K562 (cell line): ENCODE measurements at regions not wholly inside any gene's neighbourhood (a gene's known extent, or its start where the extent isn't known, plus 50 kb on each side); places are given as distances from the start of the nearest gene placed in this dataset.

Experiments
- ASH1L ChIP-seq: fragments of 450-650 bp; IDR thresholded peaks from 2 replicates; pipeline ENCODE4 v1.6.1; 2018; ENCODE audit warnings: borderline replicate concordance, mild to moderate bottlenecking, low read depth; ENCODE audit not compliant: partially characterized antibody
- ATF3 ChIP-seq, 2 experiments: fragments of 450-650 bp in 1 of 2; sonication (generic) in 1 of 2; formaldehyde crosslinking in 1 of 2; IDR thresholded peaks in 1 of 2; conservative IDR thresholded peaks in 1 of 2; 2 replicates each; pipeline versions ENCODE4 v1.6.1 to v1.8.1; 2016 to 2023; ENCODE audit warnings: mild to moderate bottlenecking in 2 of 2, moderate library complexity in 2 of 2, inconsistent platforms in 1 of 2, missing genetic modification reagents in 1 of 2
- BRD9 ChIP-seq: fragments of 450-650 bp; IDR thresholded peaks from 2 replicates; pipeline ENCODE4 v1.6.1; 2018; ENCODE audit warnings: low read depth; ENCODE audit not compliant: partially characterized antibody
- CBX1 ChIP-seq: sonication (generic); IDR thresholded peaks from 2 replicates; pipeline ENCODE4 v1.6.1; 2016; ENCODE audit warnings: antibody characterized with exemption, low read depth, mild to moderate bottlenecking
- CBX3 ChIP-seq, 2 experiments: IDR thresholded peaks; 1 replicate in 1 of 2; 2 replicates in 1 of 2; pipeline ENCODE4 v1.6.1; 2012; ENCODE audit warnings: inconsistent platforms in 2 of 2, low read length in 2 of 2, borderline replicate concordance in 1 of 2, control low read depth in 1 of 2
- CSDE1 ChIP-seq, 2 experiments: fragments of 450-650 bp; IDR thresholded peaks; 2 replicates each; pipeline ENCODE4 v1.6.1; 2016; ENCODE audit warnings: mild to moderate bottlenecking in 1 of 2
- DPF2 ChIP-seq: fragments of 450-650 bp; IDR thresholded peaks from 2 replicates; pipeline ENCODE4 v1.6.1; 2016
- FOS ChIP-seq: IDR thresholded peaks from 3 replicates; pipeline ENCODE4 v1.6.1; 2011; ENCODE audit not compliant: insufficient read length; ENCODE audit errors: extremely low read depth
- NBN ChIP-seq: fragments of 450-650 bp; IDR thresholded peaks from 2 replicates; pipeline ENCODE4 v1.6.1; 2016; ENCODE audit warnings: low read depth, mild to moderate bottlenecking
- PATZ1 ChIP-seq: fragments of 250-450 bp; sonication (Bioruptor Pico); IDR thresholded peaks from 2 replicates; pipeline ENCODE4 v1.5.0; 2020; ENCODE audit warnings: mild to moderate bottlenecking, borderline replicate concordance
- PHB ChIP-seq: fragments of 250-450 bp; sonication (Bioruptor Pico); IDR thresholded peaks from 2 replicates; pipeline ENCODE4 v1.5.0; 2021
- POLR2AphosphoS2 ChIP-seq: IDR thresholded peaks from 2 replicates; pipeline ENCODE4 v1.6.1; 2012; ENCODE audit warnings: low read length, improper control_type of control experiment
- POLR2B ChIP-seq: fragments of 450-650 bp; IDR thresholded peaks from 2 replicates; pipeline ENCODE4 v1.6.1; 2018; ENCODE audit warnings: low read depth; ENCODE audit not compliant: partially characterized antibody
- SMARCA4 ChIP-seq: fragments of 450-650 bp; IDR thresholded peaks from 2 replicates; pipeline ENCODE4 v1.6.1; 2016
- SMARCA5 ChIP-seq: fragments of 450-650 bp; IDR thresholded peaks from 2 replicates; pipeline ENCODE4 v1.6.1; 2016
- SOX6 ChIP-seq: fragments of 450-650 bp; IDR thresholded peaks from 2 replicates; pipeline ENCODE4 v1.6.1; 2014; ENCODE audit warnings: mild to moderate bottlenecking
- ZC3H4 ChIP-seq: sonication (generic); formaldehyde crosslinking; IDR thresholded peaks from 2 replicates; pipeline ENCODE4 v1.9.0; 2021; ENCODE audit warnings: missing genetic modification reagents, borderline replicate concordance
- ZNF224 ChIP-seq: sonication (generic); formaldehyde crosslinking; IDR thresholded peaks from 2 replicates; pipeline ENCODE4 v1.8.0; 2022; ENCODE audit warnings: mild to moderate bottlenecking, missing genetic modification reagents
- ZNF436 ChIP-seq: fragments of 250-450, 450-650 bp; sonication (Bioruptor Pico); formaldehyde crosslinking; IDR thresholded peaks from 2 replicates; pipeline ENCODE4 v1.7.0; 2020; ENCODE audit warnings: mild to moderate bottlenecking
- ZNF644 ChIP-seq: fragments of 200-800 bp; sonication (Bioruptor generic); IDR thresholded peaks from 2 replicates; pipeline ENCODE4 v1.6.1; 2016; ENCODE audit warnings: low read depth, missing genetic modification characterization, missing compliant biosample characterization
- ZNF75A ChIP-seq: fragments of 450-650 bp; formaldehyde crosslinking; IDR thresholded peaks from 2 replicates; pipeline ENCODE4 v1.4.0; 2020; ENCODE audit warnings: mild to moderate bottlenecking
- TF ChIP-seq, protein P1 (sequence below): fragments of 250-450 bp; sonication (Bioruptor Pico); IDR thresholded peaks from 2 replicates; pipeline ENCODE4 v1.4.0; 2020; ENCODE audit warnings: mild to moderate bottlenecking, moderate library complexity
- TF ChIP-seq, protein P2 (sequence below): fragments of 450-650 bp; IDR thresholded peaks from 2 replicates; pipeline ENCODE4 v1.6.1; 2018; ENCODE audit warnings: mild to moderate bottlenecking, low read depth; ENCODE audit not compliant: partially characterized antibody

- TF ChIP-seq CSDE1 (IDR thresholded peaks at IDR 0.05) (no peak), PHB (CRISPR knock-in tag) (no peak), BRD9 (peak; percentile 61), POLR2AphosphoS2 (no peak), DPF2 (no peak), CBX3 (IDR thresholded peaks at IDR 0.05; ENCODE audit: borderline replicate concordance in 1 of 2, low read length in 2 of 2) (peak in 1 of 2 experiments; percentile 55; a peak in 1 of 3 replicates), FOS (no peak), SOX6 (no peak), ZNF224 (CRISPR knock-in tag) (no peak), POLR2B (no peak), ATF3 (IDR thresholded peaks at IDR 0.05) (no peak), ATF3 (CRISPR knock-in tag; conservative IDR thresholded peaks at IDR 0.05) (no peak), ASH1L (no peak), ZC3H4 (CRISPR knock-in tag) (no peak), SMARCA4 (0 out of 2 replicates have a peak, but pooled peaks have one; percentile 26), ZNF75A (CRISPR knock-in tag) (no peak), PATZ1 (CRISPR knock-in tag) (no peak), NBN (no peak), SMARCA5 (peak; percentile 80; the same call in 1 of the 2 replicates), ZNF436 (no peak), ZNF644 (tag) (no peak), CBX1 (no peak)
- TF ChIP-seq, protein P1, sequence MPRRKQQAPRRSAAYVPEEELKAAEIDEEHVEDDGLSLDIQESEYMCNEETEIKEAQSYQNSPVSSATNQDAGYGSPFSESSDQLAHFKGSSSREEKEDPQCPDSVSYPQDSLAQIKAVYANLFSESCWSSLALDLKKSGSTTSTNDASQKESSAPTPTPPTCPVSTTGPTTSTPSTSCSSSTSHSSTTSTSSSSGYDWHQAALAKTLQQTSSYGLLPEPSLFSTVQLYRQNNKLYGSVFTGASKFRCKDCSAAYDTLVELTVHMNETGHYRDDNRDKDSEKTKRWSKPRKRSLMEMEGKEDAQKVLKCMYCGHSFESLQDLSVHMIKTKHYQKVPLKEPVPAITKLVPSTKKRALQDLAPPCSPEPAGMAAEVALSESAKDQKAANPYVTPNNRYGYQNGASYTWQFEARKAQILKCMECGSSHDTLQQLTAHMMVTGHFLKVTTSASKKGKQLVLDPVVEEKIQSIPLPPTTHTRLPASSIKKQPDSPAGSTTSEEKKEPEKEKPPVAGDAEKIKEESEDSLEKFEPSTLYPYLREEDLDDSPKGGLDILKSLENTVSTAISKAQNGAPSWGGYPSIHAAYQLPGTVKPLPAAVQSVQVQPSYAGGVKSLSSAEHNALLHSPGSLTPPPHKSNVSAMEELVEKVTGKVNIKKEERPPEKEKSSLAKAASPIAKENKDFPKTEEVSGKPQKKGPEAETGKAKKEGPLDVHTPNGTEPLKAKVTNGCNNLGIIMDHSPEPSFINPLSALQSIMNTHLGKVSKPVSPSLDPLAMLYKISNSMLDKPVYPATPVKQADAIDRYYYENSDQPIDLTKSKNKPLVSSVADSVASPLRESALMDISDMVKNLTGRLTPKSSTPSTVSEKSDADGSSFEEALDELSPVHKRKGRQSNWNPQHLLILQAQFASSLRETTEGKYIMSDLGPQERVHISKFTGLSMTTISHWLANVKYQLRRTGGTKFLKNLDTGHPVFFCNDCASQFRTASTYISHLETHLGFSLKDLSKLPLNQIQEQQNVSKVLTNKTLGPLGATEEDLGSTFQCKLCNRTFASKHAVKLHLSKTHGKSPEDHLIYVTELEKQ (CRISPR knock-in tag): no peak
- TF ChIP-seq, protein P2, sequence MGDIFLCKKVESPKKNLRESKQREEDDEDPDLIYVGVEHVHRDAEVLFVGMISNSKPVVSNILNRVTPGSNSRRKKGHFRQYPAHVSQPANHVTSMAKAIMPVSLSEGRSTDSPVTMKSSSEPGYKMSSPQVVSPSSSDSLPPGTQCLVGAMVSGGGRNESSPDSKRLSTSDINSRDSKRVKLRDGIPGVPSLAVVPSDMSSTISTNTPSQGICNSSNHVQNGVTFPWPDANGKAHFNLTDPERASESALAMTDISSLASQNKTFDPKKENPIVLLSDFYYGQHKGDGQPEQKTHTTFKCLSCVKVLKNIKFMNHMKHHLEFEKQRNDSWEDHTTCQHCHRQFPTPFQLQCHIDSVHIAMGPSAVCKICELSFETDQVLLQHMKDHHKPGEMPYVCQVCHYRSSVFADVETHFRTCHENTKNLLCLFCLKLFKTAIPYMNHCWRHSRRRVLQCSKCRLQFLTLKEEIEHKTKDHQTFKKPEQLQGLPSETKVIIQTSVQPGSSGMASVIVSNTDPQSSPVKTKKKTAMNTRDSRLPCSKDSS: no peak
Measured at GRCh38 chr6:28683945-28684538, 158.4 kb downstream of the GPX5 start (continued).
